CD14-positive monocyte (primary cell): ENCODE measurements at regions not wholly inside any gene's neighbourhood (a gene's known extent, or its start where the extent isn't known, plus 50 kb on each side); places are given as distances from the start of the nearest gene placed in this dataset.

Experiments used
- DNase-seq, 3 donors: peaks; one replicate each; pipeline ENCODE4 v3.0.0-alpha.2; 2011 to 2022
- H2AFZ ChIP-seq: 2 replicates; pipeline ENCODE4 v1.6.0; 2012; ENCODE audit warnings: mild to moderate bottlenecking, low read depth, low read length, inconsistent platforms; ENCODE audit not compliant: insufficient read depth, poor library complexity, severe bottlenecking
- H3K27ac ChIP-seq, 2 donors: 1 replicate in 1 of 2; 2 replicates in 1 of 2; pipeline ENCODE4 v1.5.1; 2012 to 2013; ENCODE audit warnings: low read length in 2 of 2, control low read depth in 1 of 2, inconsistent platforms in 1 of 2, low read depth in 1 of 2, mild to moderate bottlenecking in 1 of 2
- H3K27me3 ChIP-seq, 2 donors: one replicate each; pipeline versions ENCODE4 v1.6.0 to v1.6.1; 2011 to 2013; ENCODE audit warnings: low read length in 2 of 2; ENCODE audit not compliant: control insufficient read depth in 2 of 2, insufficient read depth in 2 of 2
- H3K36me3 ChIP-seq, 2 donors: replicated peaks in 1 of 2; 1 replicate in 1 of 2; 2 replicates in 1 of 2; pipeline versions ENCODE4 v1.5.1 to v1.6.1; 2012 to 2013; ENCODE audit warnings: low read length in 2 of 2, control low read depth in 1 of 2, inconsistent platforms in 1 of 2, mild to moderate bottlenecking in 1 of 2; ENCODE audit not compliant: insufficient read depth in 2 of 2, control insufficient read depth in 1 of 2
- H3K4me1 ChIP-seq, 2 donors: 1 replicate in 1 of 2; 2 replicates in 1 of 2; pipeline versions ENCODE4 v1.5.1 to v1.6.1; 2012 to 2013; ENCODE audit warnings: low read length in 2 of 2, control low read depth in 1 of 2, inconsistent platforms in 1 of 2, mild to moderate bottlenecking in 1 of 2, moderate library complexity in 1 of 2; ENCODE audit not compliant: insufficient read depth in 2 of 2, control insufficient read depth in 1 of 2
- H3K4me2 ChIP-seq: replicated peaks from 2 replicates; pipeline ENCODE3; 2012; ENCODE audit warnings: low read length, moderate library complexity, mild to moderate bottlenecking; ENCODE audit not compliant: poor library complexity, severe bottlenecking; ENCODE audit errors: extremely low read depth
- H3K4me3 ChIP-seq, 3 experiments: fragments of 200-600 bp in 1 of 3; sonication (generic) in 1 of 3; replicated peaks in 1 of 3; 1 replicate in 2 of 3; 2 replicates in 1 of 3; pipeline ENCODE4 v1.5.1; 2011 to 2013; ENCODE audit warnings: low read length in 3 of 3, mild to moderate bottlenecking in 3 of 3, control low read depth in 2 of 3, low read depth in 2 of 3, inconsistent platforms in 1 of 3, moderate library complexity in 1 of 3
- H3K79me2 ChIP-seq: 2 replicates; pipeline ENCODE4 v1.6.0; 2012; ENCODE audit warnings: mild to moderate bottlenecking, control low read depth, inconsistent platforms, low read length, moderate library complexity; ENCODE audit not compliant: insufficient read depth
- H3K9ac ChIP-seq: 2 replicates; pipeline ENCODE4 v1.6.0; 2017; ENCODE audit warnings: low read length, mild to moderate bottlenecking; ENCODE audit not compliant: insufficient read depth, poor library complexity, severe bottlenecking
- H3K9me3 ChIP-seq, 2 donors: replicated peaks in 1 of 2; 1 replicate in 1 of 2; 2 replicates in 1 of 2; pipeline versions ENCODE4 v1.5.1 to v1.6.1; 2012 to 2013; ENCODE audit warnings: low read length in 2 of 2, control low read depth in 1 of 2; ENCODE audit not compliant: control insufficient read depth in 1 of 2, insufficient read depth in 1 of 2
- H4K20me1 ChIP-seq: 2 replicates; pipeline ENCODE4 v1.6.0; 2012; ENCODE audit warnings: mild to moderate bottlenecking, low read length, control low read depth, moderate library complexity; ENCODE audit not compliant: insufficient read depth
- H3K27ac Mint-ChIP-seq, 7 donors: one replicate each; pipeline ENCODE4 v1.8.0; 2020; ENCODE audit warnings: mild to moderate bottlenecking in 7 of 7, mixed read lengths in 7 of 7, moderate library complexity in 6 of 7, inconsistent platforms in 2 of 7
- H3K27me3 Mint-ChIP-seq, 3 donors: one replicate each; pipeline ENCODE4 v1.8.0; 2021 to 2022; ENCODE audit warnings: low read depth in 3 of 3, mild to moderate bottlenecking in 3 of 3, mixed read lengths in 3 of 3, moderate library complexity in 3 of 3, inconsistent platforms in 1 of 3
- H3K36me3 Mint-ChIP-seq, 2 donors: one replicate each; pipeline ENCODE4 v1.8.0; 2020; ENCODE audit warnings: mixed read lengths in 2 of 2, inconsistent platforms in 1 of 2, mild to moderate bottlenecking in 1 of 2
- H3K4me1 Mint-ChIP-seq: one replicate; pipeline ENCODE4 v1.8.0; 2020; ENCODE audit warnings: mild to moderate bottlenecking, mixed read lengths
- H3K4me3 Mint-ChIP-seq, 2 donors: one replicate each; pipeline ENCODE4 v1.8.0; 2020; ENCODE audit warnings: mild to moderate bottlenecking in 2 of 2, mixed read lengths in 2 of 2, moderate library complexity in 1 of 2
- H3K9me3 Mint-ChIP-seq, 7 donors: one replicate each; pipeline ENCODE4 v1.8.0; 2020 to 2022; ENCODE audit warnings: mixed read lengths in 7 of 7, mild to moderate bottlenecking in 6 of 7, moderate library complexity in 6 of 7, inconsistent platforms in 2 of 7
- WGBS: methylation state at CpG from one replicate; pipeline ENCODE4 v1.1.5; 2013; ENCODE audit warnings: missing lambda C conversion rate; ENCODE audit not compliant: insufficient coverage; 5-methylcytosine and 5-hydroxymethylcytosine counted together
- intact Hi-C, 2 donors: fragments of 100-400 bp; cut with micrococcal nuclease; formaldehyde crosslinking; loops; one replicate each; pipeline versions ENCODE4 v1.15.0 to v1.15.1; 2023
- TF ChIP-seq, protein P1 (sequence below): fragments of 200-600 bp; IDR thresholded peaks from one replicate; pipeline ENCODE4 v1.8.0; 2022; ENCODE audit warnings: antibody characterized with exemption, mild to moderate bottlenecking

DNA sequence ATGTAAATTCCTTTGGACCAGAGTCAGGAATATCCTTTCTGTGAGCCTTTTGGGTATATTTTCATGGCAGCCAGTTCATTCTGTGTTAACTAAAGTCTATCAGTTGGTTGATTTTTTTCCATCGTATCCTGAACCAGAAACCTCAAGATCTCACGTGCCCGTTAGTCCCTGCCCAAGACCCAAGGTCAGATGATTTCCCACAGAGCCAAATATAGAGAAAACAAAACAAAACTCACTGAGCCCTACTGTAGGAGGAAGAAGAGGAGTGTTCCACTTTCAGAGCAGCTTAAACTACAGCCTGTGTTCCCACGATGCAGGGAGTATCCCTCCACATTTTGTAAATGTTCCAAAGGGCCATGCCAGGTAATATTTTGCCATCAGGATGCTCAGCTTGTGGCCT is 96.0 kb upstream of the ADO start:
- Histone ChIP-seq H3K27ac (peak overlapping the region in 1 of 2 donors; percentile 72), H3K27me3 (no peaks in the 10 kb centered on the region), H3K4me1 (peaks cover 37 to 42% of the 10 kb centered on the region in 2 donors), H2AFZ (peak overlapping the region; percentile 35), H3K4me2 (peak overlapping the region; percentile 60), H3K4me3 (peak overlapping the region in 1 of 3 experiments; percentile 33), H3K36me3 (no peaks in the 10 kb centered on the region), H3K9me3 (no peaks in the 10 kb centered on the region), H4K20me1 (no peaks in the 10 kb centered on the region), H3K79me2 (no peaks in the 10 kb centered on the region), H3K9ac (peak overlapping the region; percentile 11)
- Mint-ChIP-seq H3K9me3 (peaks cover 0 to 15% (median 7%) of the 10 kb centered on the region in 7 donors), H3K27ac (peak overlapping the region; percentile 68 to 92 (median 86)), H3K4me1 (peaks cover 38% of the 10 kb centered on the region), H3K4me3 (peak overlapping the region in 1 of 2 donors; percentile 52), H3K36me3 (no peaks in the 10 kb centered on the region), H3K27me3 (peaks cover 0 to 3% (median 2%) of the 10 kb centered on the region in 3 donors)
- peak; percentile 27 to 37 (median 33) for DNase-seq
- no CpG with 5 or more reads among the region's 4 CpGs for WGBS
- TF ChIP-seq, protein P1, sequence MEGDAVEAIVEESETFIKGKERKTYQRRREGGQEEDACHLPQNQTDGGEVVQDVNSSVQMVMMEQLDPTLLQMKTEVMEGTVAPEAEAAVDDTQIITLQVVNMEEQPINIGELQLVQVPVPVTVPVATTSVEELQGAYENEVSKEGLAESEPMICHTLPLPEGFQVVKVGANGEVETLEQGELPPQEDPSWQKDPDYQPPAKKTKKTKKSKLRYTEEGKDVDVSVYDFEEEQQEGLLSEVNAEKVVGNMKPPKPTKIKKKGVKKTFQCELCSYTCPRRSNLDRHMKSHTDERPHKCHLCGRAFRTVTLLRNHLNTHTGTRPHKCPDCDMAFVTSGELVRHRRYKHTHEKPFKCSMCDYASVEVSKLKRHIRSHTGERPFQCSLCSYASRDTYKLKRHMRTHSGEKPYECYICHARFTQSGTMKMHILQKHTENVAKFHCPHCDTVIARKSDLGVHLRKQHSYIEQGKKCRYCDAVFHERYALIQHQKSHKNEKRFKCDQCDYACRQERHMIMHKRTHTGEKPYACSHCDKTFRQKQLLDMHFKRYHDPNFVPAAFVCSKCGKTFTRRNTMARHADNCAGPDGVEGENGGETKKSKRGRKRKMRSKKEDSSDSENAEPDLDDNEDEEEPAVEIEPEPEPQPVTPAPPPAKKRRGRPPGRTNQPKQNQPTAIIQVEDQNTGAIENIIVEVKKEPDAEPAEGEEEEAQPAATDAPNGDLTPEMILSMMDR = no peak
- intact Hi-C loops = no loop called here

DNA sequence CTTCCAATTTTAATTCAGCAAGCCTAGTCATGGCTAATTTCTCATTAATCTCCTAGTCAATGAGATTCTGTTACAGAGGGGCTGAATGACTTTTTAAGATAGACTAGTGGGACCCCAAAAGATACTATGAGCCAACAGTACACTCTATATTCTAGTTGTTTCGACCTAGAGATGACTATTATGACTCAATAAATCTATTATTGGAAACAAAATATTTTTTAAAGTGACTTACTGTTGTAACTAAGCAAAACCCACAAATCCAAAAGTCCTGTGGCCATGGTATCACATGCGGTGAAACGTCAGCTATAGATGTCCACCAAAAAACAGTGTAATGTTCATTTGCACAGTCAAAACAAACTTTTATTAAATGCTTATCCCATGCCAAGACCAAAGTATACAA is 95.3 kb upstream of the ADO start:
- intact Hi-C loops = no loop called here
- no peaks in the 10 kb centered on the region for H4K20me1 ChIP-seq
- peak overlapping the region in 1 of 3 experiments; percentile 33 for H3K4me3 ChIP-seq
- H3K4me3 Mint-ChIP-seq = peak overlapping the region in 1 of 2 donors; percentile 52
- peaks cover 37 to 42% of the 10 kb centered on the region in 2 donors for H3K4me1 ChIP-seq
- H3K27ac ChIP-seq = peak overlapping the region in 1 of 2 donors; percentile 72
- no peak overlapping the region for H2AFZ ChIP-seq
- peak overlapping the region; percentile 60 for H3K4me2 ChIP-seq
- H3K27me3 ChIP-seq = no peaks in the 10 kb centered on the region
- no peaks in the 10 kb centered on the region for H3K9me3 ChIP-seq
- H3K27ac Mint-ChIP-seq = peak overlapping the region; percentile 76 to 95 (median 88)
- H3K9ac ChIP-seq = no peak overlapping the region
- H3K79me2 ChIP-seq = no peaks in the 10 kb centered on the region
- H3K4me1 Mint-ChIP-seq = peaks cover 38% of the 10 kb centered on the region
- H3K36me3 Mint-ChIP-seq = no peaks in the 10 kb centered on the region
- DNase-seq = no peak
- TF ChIP-seq, protein P1 = no peak
- H3K36me3 ChIP-seq = no peaks in the 10 kb centered on the region
- H3K27me3 Mint-ChIP-seq = peaks cover 0 to 3% (median 2%) of the 10 kb centered on the region in 3 donors
- H3K9me3 Mint-ChIP-seq = peaks cover 0 to 9% (median 2%) of the 10 kb centered on the region in 7 donors
- no CpG with 5 or more reads among the region's 3 CpGs for WGBS
